Right lung (tissue), 2 donors: ENCODE measurements at regions not wholly inside any gene's neighbourhood (a gene's known extent, or its start where the extent isn't known, plus 50 kb on each side); places are given as distances from the start of the nearest gene placed in this dataset.

Experiments
- DNase-seq, 2 donors: peaks; one replicate each; pipeline ENCODE4 v3.0.0-alpha.2; 2013

DNA sequence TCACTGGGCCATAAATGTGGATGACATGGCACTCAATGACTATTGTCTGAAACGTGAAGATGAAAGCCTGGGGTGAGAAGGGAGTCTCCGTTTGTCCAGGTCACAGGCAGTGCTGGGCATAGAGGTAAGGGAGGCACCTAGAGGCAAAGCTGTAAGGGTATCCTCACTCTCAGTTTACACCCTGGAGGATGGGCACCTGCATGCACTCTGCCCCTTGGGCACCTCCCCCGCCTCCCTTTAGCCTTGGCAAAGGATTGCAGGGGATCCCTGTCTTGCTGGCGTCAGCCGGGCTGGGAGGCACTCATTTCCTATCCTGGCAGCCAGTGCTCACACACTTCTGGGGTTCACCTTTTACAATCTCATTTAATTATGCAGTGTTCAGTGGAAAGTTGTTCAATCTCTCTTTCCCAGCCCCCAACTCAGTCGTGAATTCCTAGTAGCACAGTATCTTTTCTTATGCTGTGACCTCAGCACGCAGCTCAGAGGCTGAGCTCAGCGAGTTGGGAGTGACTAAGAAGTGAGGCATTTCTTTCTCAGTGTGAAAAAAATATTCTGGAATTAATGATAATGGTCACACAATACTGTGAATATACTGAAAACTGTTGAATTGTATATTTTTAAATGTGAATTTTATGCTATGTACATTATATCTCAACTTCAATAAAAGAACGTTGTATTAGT lies 866.6 kb downstream of the BRD1 start:
- DNase-seq = no peak

DNA sequence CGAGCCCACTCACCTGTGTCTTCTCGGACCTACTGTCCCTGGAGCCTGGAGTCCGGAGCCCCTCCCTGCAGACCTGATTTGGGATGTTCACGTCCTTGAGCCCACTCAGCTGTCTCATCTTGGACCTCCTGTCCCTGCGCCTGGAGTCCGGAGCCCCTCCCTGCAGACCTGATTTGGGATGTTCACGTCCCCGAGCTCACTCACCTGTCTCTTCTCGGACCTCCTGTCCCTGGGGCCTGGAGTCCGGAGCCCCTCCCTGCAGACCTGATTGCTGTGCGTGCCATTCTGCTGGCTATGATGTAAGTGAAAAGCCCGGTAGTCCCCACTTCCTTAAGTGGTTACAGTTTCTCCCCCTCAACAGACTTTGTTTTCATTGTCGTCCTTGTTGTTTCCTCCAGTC lies 867.1 kb downstream of the BRD1 start:
- no peak for DNase-seq

DNA sequence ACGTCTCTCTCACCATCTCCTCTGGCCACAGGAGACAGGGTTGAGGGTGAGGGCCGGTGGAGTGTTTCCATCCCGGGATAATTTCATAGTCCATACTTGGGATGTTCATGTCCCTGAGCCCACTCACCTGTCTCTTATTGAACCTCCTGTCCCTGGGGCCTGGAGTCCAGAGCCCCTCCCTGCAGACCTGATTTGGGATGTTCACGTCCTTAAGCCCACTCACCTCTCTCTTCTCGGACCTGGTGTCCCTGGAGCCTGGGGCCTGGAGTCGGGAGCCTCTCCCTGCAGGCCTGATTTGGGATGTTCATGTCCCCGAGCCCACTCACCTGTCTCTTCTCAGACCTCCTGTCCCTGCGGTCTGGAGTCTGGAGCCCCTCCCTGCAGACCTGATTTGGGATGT lies 868.2 kb downstream of the BRD1 start:
- DNase-seq = no peak

DNA sequence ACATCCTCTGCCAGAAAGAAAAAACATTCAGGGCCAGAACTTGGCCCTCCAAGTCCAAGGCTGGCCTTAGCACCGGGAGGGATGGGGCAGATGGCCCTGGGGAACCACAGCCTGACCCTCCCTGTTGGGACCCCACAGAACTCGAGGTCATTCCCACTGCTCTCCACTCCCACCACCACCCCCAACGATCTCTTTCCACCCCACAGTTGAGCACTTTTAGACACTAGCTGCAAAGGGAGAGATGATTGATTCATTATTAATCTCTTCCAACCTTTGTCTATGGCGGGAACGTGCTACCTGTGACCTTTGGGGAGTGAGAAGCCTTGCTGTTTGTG lies 869.7 kb downstream of the BRD1 start:
- no peak for DNase-seq

DNA sequence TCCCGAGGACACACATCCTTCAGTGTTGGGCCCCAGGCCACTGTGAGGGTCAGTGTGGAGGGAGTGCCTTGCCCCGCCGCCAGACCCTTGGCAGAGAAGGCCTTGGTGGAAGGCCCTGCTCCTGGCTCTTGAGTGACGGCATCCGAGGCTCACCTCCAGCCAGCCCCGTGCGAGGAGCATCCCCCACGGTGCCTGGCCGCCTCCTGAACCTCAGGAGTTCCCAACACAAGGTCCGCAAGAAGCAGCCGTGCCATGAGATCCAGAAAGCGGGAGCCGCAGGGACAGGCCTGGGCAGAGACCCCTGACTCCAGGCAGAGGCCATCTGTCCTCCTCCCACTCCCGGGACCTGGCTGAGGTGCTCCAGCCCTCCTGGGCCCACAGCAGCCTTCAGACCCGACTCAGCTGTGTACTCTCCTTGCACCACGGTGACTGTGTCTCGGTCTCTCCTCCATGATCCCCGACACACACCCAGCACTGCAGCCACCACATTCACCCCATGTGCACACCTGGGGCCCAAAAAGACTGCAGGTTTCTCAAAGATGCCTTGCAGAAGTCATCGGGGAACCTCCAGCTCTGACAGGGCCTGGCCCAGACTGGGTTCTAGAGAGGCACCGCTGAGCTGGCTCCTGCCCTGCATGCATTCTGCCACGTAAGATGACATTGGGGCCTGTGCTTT lies 870.2 kb downstream of the BRD1 start:
- DNase-seq = no peak

DNA sequence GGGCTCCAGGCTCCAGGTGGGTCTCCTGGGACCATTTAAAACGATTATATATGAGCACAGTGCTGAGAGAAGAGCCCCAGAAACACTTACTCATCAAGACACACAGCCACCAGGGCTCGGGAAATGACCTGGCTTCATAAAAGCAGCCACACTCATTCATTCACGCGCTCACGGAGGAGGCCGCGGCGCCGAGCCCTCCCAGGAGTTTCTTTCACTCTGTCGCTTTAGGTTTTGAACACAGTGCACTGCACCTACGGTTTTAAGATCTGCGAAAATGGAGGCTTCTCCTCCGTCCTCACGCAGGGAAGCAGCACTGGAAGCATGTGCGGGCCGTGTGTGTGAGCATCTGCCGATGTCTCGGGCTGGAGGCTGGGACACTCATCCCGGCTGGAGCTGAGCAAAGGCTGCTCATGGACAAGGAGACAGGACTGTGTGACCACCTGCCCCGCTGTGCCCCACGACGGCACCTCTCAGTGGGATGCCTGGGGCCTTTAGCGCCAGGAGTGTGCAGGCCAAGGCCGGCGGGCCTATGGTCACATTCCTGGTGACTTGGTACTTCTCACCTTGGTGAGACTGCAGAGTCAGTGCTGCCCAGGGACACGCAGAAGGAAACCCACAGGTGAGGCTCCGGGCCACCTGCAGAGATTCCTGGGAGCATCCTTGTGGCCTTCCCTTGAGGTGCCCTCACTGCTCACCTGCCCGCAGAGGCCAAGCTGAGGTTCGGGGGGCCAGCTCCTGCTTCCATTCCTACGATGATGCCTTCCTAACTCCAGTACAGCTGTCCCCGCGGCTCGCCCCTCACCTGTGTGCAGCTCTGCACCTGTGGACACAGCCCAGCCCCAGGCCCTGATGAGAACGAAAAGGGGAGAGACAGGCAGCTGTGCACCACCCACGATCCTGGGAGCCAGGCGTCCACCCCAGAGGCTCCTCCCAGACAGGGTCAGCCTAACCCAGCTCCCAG lies 872.0 kb downstream of the BRD1 start:
- DNase-seq = no peak

DNA sequence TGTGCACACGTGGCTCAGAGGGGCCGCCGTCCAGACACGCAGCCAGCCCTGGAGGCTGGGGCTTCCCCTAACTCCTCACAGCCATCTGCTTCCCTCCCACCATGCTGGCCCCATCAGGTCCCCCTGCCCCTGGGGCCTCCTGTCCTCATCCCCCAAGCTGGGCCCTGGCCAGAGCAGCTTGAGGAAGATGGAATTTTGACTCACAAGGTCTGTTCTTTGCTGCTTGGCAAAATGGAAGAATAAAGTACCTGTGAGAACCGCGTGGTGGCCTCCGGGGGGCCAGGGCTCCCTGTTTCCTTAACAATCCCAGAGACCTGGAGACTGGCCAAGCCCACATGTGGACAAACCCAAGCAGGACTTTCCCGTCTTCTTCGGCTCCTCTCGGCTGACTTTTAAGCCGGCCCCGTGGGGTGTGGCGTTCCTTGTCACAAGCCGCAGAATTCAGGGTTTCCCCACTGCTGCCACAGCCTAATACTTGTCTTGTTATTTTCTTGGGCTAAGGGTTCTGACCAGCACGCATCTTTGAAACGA lies 872.8 kb downstream of the BRD1 start:
- DNase-seq = no peak

DNA sequence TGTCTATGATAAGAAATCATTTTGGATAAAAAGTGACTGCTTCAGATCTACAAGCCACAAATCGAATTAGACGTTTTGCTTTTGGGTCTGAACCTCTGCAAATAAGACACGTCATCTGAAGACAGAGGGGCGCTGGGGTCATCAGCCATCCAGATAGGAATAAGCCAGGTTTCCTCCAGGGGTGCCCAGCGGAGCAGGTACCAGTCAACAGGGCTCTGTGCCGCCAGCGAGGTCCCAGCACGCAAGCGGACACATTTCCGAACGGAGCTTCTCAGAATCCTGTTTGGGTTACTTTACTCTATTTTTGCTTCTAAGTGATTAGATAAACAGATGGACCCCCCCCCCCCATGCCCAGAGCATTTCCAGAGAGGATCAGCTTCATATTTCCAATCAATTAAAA lies 873.8 kb downstream of the BRD1 start:
- no peak for DNase-seq

DNA sequence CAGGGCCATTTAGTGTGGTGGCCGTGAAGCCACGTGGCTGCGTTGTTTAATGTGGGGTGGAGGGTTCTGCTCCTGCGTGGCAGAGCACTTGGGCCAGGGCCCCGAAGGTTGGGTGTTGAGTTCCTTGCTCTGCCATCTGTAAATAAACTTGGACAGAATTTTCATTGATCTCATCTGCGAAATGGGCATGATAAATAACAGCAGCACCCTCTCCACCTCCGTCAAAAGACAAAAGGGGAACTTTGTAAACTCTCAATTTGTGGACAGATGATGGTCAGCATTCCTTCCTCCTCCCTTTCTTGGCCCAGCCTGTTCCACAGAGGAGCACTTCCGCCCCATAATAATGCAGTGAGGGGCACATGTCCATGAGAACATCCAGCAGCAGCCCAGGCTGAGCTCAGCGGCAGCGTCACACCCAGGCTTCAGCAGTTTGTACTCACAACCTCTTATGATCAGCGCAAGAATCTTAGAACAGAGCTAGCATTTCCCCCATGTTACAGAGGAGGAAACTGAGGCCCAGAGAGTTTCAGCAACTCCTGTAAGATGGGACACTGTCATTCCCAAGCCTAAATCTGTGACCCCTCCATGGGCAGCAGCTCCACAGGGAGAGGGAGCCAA lies 874.5 kb downstream of the BRD1 start:
- no peak for DNase-seq

DNA sequence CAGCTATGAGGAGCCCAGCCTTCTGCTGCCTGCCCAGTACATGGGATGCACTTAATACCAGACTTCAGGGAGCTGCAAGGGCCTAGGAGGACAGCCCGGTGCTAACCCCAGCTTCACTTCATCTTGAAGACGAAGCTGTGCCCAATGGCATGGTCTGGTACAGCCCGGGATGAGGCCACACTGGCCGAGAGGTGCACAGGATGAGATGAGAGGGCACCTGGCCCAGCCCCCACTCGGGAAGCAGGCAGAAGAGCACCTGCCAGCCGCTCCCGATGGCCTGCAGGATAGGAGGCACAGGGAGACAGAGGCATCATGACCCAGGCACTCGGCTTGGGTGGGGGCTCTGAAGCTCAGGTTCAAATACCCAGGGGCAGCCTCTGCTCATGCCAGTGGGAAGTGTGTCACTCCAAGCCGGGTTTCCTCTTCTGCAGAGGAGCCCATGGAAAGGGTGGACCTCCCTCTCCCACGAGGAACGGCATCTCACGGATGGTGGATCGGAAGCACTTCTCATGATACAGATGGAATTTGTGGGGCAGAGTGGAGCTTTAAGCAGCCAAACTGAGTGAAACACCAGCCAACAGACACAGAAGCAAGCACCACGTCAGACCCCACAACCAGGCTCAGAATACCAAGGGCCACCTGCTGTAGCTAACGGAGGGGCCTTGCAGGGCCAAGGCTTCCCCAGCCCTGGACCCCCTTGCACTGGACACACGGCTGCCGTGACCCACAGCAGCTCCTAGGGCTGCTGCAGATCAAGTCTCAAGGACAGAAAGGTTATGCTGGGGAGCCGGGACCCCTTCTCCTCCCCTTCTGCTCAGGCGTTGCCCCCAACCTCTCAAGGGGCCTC lies 875.2 kb downstream of the BRD1 start:
- DNase-seq = no peak

DNA sequence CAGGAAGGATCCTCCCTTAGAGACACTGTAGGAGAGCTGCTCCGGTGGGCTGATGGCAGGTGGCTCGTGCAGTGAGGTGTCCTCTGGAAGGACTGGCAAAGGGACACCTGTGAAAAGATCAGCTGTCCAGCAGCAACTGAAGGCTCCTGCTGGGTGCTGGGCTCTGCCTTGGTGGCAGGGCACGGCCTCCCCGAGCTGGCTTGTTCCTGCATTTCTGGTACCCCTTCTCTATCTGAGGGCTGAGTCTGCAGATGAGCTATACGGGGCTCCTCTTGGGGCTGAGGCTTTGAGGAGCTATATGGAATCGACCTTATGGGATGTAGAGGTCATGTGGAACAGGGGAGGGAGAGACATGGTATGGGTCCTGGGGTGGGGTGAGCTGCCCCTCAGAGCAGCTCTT lies 875.8 kb downstream of the BRD1 start:
- DNase-seq = no peak

DNA sequence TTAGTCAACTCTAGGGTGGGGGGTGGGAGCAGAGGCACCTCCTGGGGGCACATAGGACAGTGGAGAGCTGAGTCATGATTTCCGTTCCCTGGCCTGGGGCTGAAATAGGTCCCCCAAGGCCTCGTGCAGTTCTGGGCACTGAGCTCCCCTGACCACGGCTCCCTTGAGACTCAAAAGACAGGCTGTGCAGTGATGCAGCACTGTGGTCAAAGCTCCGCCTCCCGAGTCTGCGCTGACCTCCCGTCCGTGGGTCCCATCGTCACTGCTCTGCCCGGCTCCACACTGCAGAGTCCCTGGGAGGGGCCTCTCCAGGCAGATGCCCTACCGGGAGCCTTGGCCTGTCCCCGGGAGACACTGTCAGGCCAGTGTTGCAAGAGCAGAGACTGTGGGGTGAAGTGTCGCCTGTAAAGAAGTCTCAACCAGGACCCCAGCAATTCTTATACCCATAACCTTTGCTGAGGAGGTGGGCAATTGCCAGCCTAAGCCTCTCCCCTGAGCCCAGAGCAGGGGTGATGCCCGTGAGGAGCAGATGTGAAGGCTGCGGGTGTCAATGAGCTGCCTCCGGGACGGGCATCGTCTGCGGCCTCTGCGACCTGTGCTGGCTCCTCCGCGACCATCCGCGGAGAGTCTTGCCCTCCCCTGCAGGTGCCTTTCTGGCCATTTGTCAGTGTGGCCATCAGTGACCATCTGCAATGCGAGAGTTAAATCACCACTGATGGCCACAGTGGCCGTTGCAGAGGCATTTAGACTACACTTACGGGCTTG lies 877.3 kb downstream of the BRD1 start:
- no peak for DNase-seq

DNA sequence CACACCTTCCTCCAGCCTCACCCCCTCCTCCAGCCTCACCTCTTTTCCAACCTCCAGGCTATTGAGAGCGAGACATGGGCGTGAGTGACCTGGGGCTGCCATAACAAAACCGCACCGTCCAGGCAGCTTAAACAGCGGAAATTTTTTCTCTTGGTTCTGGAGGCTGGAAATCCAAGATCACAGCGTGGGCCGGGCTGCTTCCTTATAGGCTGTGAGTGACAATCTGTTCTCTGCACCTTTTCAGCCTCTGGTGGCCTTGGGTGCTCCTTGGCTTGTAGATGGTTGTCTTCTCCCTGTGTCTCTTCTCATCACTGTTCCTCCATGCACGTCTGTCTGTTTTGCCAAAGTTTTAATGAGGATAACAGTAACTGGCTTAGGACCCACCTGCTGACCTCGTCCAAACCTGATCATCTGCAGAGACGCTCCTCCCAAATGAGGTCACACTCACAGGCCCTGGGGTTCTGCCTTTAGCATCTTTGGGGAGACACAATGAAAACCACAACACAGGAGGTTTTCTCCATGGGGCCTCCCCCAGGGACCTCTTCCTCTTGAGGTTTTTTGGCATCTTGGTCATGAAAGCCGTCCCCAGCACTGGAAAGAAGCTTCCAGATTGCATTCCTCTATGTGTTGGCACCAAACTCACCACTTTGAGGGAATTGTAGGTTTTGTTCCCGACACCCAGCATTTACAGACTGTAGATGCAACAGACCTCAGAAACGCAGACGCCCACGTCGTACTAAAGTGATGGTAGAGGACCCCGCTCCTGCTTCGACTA lies 878.1 kb downstream of the BRD1 start:
- no peak for DNase-seq

DNA sequence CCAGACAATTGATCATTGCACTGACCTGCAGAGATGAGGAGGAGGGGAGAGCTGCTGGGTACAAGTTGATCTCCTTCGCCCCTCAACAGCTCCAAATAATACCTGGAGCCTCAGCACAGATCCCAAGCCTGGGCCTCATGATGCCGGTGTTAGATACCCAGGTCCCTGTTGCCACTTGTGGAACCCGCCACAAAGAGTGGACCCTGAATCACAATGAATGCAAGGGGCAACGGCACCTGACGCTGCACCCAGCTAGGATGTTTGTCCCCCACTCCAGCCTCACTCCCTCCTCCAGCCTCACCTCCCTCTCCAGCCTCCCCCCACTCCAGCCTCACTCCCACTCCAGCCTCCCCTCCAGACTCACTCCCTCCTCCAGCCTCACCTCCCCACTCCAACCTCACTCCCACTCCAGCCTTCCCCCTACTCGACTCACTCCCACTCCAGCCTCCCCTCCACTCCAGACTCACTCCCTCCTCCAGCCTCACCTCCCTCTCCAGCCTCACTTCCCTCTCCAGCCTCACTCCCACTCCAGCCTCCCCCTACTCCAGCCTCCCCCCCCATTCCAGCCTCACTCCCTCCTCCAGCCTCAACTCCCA lies 879.0 kb downstream of the BRD1 start:
- no peak for DNase-seq

DNA sequence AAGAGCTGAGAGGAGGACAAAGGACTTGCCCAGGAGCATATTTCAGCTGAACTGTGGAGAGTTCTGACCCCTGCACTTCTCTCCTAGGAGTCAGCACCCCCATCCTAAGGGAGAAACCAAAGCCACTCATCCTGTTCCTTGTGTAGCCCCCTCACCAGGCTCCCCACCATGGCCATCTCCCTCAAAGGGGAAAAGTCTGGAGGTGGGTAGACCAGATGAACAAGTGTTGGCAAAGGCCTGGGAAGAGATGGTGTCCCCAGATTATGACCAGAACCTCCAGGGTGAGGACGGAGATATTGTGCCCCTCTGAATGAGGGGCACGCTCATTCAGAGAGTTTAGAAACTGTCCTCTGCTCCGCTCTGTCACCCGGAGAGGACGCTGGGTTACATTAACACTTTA lies 880.0 kb downstream of the BRD1 start:
- DNase-seq = no peak

DNA sequence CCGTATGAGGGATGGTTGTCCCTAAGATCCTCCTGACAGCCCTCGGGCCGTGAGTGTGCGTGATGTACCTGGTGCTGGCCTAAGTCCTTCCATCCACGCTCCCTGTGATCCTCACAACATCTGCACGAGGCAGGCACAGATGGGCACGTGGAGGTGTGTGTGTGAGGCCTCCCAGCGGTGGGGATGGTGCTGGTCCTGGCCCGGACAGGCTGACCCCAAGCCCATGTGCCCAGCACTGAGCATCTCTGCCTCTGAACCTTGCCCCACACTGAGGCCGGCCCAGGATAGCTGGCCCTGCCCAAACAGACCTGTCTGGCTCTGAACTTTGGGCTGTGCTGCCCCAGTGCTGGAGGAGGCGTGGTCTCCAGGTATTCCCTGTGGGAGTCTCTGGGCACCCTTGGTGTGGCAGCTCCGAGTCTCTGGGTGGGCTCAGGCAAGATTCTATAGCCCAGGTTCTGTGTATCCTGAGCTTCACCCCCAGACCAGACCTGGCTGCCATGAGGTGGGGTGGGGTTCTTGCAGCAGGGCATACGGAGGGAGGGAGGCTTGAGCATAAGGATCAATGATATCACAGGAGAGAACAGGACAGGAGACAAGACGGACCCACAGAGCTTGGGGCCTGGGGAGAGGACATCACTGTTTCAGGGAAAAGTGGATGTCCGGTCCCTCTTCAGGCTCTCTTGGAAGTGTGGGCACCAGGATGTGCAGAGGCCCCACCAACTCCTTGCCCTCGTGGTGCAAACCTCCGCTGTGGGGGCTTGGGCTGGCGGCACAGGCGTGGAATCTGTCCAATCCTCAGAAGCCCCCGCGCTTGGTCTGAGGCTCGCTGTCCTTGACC lies 881.8 kb downstream of the BRD1 start:
- DNase-seq = no peak

DNA sequence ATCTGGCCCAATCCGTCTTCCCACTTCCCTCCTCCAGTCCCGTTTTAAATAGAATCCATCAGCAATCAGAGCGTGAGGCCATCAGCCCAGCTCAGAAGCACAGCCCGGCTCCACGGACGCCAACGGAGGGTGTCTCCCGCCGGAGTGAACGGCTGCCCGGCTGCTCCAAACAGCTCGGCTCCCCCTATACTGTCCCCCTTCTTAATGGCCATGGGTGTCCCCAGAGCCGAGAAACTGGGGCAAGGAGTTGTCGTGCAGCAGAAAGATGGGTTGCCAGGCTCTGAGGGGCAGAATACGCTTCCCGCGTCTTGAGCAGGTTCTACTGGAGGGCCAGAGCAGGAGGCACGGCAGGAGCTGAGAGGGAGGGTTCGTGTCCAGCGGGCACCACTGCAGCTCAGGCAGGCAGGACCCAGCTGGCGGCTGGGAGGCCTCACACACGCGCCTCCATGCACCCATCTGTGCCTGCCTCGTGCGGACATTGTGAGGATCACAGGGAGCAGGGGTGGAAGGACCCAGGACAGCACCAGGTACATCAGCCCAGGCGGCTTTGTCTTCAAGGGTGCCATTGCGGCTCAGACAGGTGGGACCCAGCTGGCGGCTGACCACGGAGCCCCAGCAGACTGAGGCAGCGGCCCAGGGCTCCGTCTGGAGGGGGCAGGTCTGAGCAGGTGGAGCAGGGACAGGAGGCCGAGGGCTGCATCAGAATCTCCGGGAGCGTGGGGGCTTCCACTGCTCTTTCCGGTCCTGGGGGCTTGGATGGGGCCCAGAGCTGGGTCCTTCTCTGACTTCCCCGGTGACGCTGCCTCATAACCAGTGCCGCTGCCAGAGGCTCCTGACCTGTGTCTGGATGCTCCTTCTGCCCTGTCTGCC lies 882.7 kb downstream of the BRD1 start:
- no peak for DNase-seq
